ENCODE measurements at regions not wholly inside any gene's neighbourhood (a gene's known extent, or its start where the extent isn't known, plus 50 kb on each side); places are given as distances from the start of the nearest gene placed in this dataset.

GRCh38 chr14:38504175-38504574 is 248.3 kb upstream of the CLEC14A start:
- TF ChIP-seq GATA3 (IDR thresholded peaks at IDR 0.05; ENCODE audit: low read depth, low read length) (no peak), GATA2 (IDR thresholded peaks at IDR 0.05; ENCODE audit: low read depth, low read length) (no peak)

All from SH-SY5Y (cell line).